Ascending aorta (tissue), 2 donors: ENCODE measurements at regions not wholly inside any gene's neighbourhood (a gene's known extent, or its start where the extent isn't known, plus 50 kb on each side); places are given as distances from the start of the nearest gene placed in this dataset.

Experiments used
- DNase-seq, 2 donors: peaks; one replicate each; pipeline ENCODE4 v3.0.0-alpha.2; 2019; ENCODE audit warnings: low spot score in 2 of 2
- H3K27ac ChIP-seq, 2 donors: fragments of 200-600 bp; sonication (generic); one replicate each; pipeline ENCODE4 v1.5.1; 2016 to 2017; ENCODE audit warnings: mild to moderate bottlenecking in 1 of 2
- H3K27me3 ChIP-seq: fragments of 200-600 bp; sonication (generic); one replicate; pipeline ENCODE4 v1.5.1; 2017
- H3K36me3 ChIP-seq, 2 donors: fragments of 200-600 bp; sonication (generic); one replicate each; pipeline ENCODE4 v1.5.1; 2016
- H3K4me1 ChIP-seq, 2 donors: fragments of 200-600 bp; sonication (generic); one replicate each; pipeline ENCODE4 v1.5.1; 2016 to 2017; ENCODE audit warnings: mild to moderate bottlenecking in 1 of 2
- H3K4me3 ChIP-seq, 2 donors: fragments of 200-600 bp; sonication (generic); one replicate each; pipeline ENCODE4 v1.5.1; 2016 to 2017; ENCODE audit warnings: mild to moderate bottlenecking in 1 of 2
- H3K9me3 ChIP-seq, 2 donors: fragments of 200-600 bp; sonication (generic); one replicate each; pipeline ENCODE4 v1.5.1; 2016
- CTCF ChIP-seq, 3 experiments: fragments of 200-600 bp in 2 of 3; fragments of 450-650 bp in 1 of 3; sonication (generic) in 2 of 3; IDR thresholded peaks; one replicate each; pipeline ENCODE4 v1.5.1; 2016 to 2019; ENCODE audit warnings: antibody characterized with exemption in 3 of 3, mild to moderate bottlenecking in 1 of 3, moderate library complexity in 1 of 3
- intact Hi-C: fragments of 100-400 bp; cut with DNase I; formaldehyde crosslinking; loops from one replicate; pipeline ENCODE4 v1.15.1; 2023

GRCh38 chr16:73565925-73566324 lies 518.0 kb upstream of the ZFHX3 start:
- TF ChIP-seq CTCF (IDR thresholded peaks at IDR 0.05), result no peak
- H3K27me3 ChIP-seq, result no peaks in the 10 kb centered on the region
- H3K36me3 ChIP-seq, result no peaks in the 10 kb centered on the region
- no peaks in the 10 kb centered on the region for H3K9me3 ChIP-seq
- no peak overlapping the region for H3K27ac ChIP-seq
- intact Hi-C loops, result loop anchor here (1.0 kb wide), 2 partner anchors 312 to 390 kb away; no protein-coding TSS in a partner anchor
- no peak overlapping the region for H3K4me3 ChIP-seq
- DNase-seq, result no peak
- no peaks in the 10 kb centered on the region for H3K4me1 ChIP-seq

GRCh38 chr16:73565263-73565662 lies 517.3 kb upstream of the ZFHX3 start:
- Histone ChIP-seq H3K36me3 (no peaks in the 10 kb centered on the region), H3K9me3 (no peaks in the 10 kb centered on the region), H3K4me1 (no peaks in the 10 kb centered on the region), H3K4me3 (no peak overlapping the region), H3K27me3 (no peaks in the 10 kb centered on the region), H3K27ac (no peak overlapping the region)
- TF ChIP-seq CTCF (IDR thresholded peaks at IDR 0.05), result peak; percentile 22 to 54 (median 38)
- DNase-seq, result no peak
- intact Hi-C loops, result loop anchor here (1.0 kb wide), 2 partner anchors 313 to 391 kb away; no protein-coding TSS in a partner anchor

DNA sequence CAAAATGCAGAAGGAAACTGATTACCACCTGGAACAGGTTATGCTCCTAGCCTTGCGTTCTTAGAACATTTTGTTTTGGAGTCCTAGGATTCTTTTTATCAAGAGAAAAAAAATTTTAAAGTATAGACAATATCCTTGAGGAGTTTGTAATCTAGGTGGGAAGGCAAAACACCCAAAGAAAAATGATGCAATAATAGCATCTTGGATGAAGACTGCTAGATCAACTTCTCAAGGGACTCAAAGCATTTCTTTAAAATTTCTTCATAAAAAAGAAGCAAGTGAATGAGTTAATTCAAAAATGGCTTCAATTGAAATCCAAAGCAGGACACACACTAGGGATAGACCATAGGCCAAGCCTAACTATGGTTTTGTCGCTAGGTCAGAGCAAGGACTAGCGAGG lies 515.8 kb upstream of the ZFHX3 start:
- intact Hi-C loops, result no loop called here
- Histone ChIP-seq H3K4me1 (no peaks in the 10 kb centered on the region), H3K27me3 (no peaks in the 10 kb centered on the region), H3K36me3 (no peaks in the 10 kb centered on the region), H3K27ac (no peak overlapping the region), H3K9me3 (no peaks in the 10 kb centered on the region), H3K4me3 (no peak overlapping the region)
- no peak for DNase-seq
- no peak for TF ChIP-seq CTCF (IDR thresholded peaks at IDR 0.05)

- intact Hi-C loops, result no loop called here
- no peaks in the 10 kb centered on the region for H3K4me1 ChIP-seq
- no peaks in the 10 kb centered on the region for H3K36me3 ChIP-seq
- no peak overlapping the region for H3K4me3 ChIP-seq
- no peak overlapping the region for H3K27ac ChIP-seq
- no peak for TF ChIP-seq CTCF (IDR thresholded peaks at IDR 0.05)
- H3K27me3 ChIP-seq, result no peaks in the 10 kb centered on the region
- no peaks in the 10 kb centered on the region for H3K9me3 ChIP-seq
- no peak for DNase-seq
Measured at GRCh38 chr16:73560497-73560896, 512.6 kb upstream of the ZFHX3 start.

DNA sequence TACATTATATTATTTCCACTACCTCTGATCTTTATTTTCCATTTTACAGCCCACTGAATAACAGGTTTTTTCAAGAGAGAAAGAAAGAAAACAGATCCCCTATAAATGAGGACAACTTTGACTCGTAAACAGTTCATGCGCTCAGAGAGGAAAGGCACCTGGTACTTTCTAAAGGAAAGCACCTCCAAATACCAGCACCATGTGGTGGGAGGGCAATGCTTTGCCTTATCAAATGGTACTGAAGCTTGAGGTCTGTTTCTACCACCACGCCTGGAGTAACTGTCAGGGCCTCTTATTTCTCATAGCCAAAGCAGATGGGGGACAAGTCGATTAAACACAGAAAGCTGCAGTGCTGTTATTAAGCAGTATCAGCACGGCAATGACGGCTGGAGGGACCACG lies 510.3 kb upstream of the ZFHX3 start:
- Histone ChIP-seq H3K36me3 (no peaks in the 10 kb centered on the region), H3K27ac (no peak overlapping the region), H3K4me3 (no peak overlapping the region), H3K4me1 (no peaks in the 10 kb centered on the region), H3K9me3 (no peaks in the 10 kb centered on the region), H3K27me3 (no peaks in the 10 kb centered on the region)
- DNase-seq, result no peak
- TF ChIP-seq CTCF (IDR thresholded peaks at IDR 0.05), result no peak
- intact Hi-C loops, result no loop called here
